GM19351 (cell line): ENCODE measurements at regions not wholly inside any gene's neighbourhood (a gene's known extent, or its start where the extent isn't known, plus 50 kb on each side); places are given as distances from the start of the nearest gene placed in this dataset.
"Not testable (repeated sequence)": the region's sequence is repeated elsewhere in the genome, so short reads cannot be mapped to it uniquely, and the experiment has no call there.

Experiments
- ATAC-seq: cut with Tn5 transposase; IDR thresholded peaks from one replicate; pipeline ENCODE4 v1.9.1; 2021; ENCODE audit warnings: mild to moderate bottlenecking, moderate library complexity; ENCODE audit not compliant: unreplicated experiment

- ATAC-seq, result peak; percentile 99
These were observed 60.6 kb upstream of the EMB start for GRCh38 chr5:50501491-50502228.

GRCh38 chr5:50513028-50513457, 72.0 kb upstream of the EMB start:
- ATAC-seq, result not testable (repeated sequence)

- not testable (repeated sequence) for ATAC-seq
These were observed 80.0 kb upstream of the EMB start for GRCh38 chr5:50521060-50521459.

- ATAC-seq, result not testable (repeated sequence)
These were observed 86.5 kb upstream of the EMB start for GRCh38 chr5:50527514-50528060.

GRCh38 chr5:50535393-50535792, 94.3 kb upstream of the EMB start:
- no peak for ATAC-seq

DNA sequence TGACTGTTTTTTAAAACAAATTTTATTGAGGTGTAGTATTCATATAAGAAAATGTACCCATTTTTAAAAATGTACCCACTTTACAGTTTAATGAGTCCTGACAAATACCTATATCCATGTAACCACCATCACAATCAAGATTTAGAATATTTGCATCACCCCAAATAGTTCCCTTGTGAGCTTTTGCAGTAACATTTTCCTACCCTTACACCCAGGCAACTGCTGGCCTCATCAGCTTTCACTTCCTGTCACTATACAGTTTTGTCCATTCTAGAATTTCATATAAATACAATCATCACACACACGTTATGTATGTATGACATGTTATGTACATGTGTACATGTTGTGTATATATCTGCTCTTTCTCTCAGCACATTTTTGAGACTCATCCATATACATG, 96.4 kb upstream of the EMB start:
- ATAC-seq, result peak; percentile 89

- ATAC-seq, result peak; percentile 99
These were observed 106.2 kb upstream of the EMB start for GRCh38 chr5:50547303-50547702.

DNA sequence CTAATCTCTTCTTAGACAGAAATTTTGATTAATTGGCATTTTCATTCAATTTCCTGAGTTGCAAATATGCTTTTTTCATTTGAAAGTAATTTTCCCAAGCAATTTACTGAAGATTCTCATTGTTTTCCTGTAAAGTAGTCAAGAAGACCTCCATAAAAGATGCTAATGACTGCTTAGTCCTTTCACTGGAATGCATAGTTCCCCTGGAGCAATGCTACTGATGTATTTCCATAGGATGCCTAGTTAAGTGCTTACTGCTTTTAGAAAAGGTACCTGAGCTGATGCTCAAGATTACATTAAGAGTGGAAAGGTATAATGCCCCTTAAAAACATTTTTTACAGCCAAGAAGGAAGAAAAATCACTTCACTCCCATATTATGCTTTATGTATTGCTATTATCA, 109.2 kb upstream of the EMB start:
- ATAC-seq, result no peak

GRCh38 chr5:50550993-50551392, 109.9 kb upstream of the EMB start:
- ATAC-seq, result no peak

DNA sequence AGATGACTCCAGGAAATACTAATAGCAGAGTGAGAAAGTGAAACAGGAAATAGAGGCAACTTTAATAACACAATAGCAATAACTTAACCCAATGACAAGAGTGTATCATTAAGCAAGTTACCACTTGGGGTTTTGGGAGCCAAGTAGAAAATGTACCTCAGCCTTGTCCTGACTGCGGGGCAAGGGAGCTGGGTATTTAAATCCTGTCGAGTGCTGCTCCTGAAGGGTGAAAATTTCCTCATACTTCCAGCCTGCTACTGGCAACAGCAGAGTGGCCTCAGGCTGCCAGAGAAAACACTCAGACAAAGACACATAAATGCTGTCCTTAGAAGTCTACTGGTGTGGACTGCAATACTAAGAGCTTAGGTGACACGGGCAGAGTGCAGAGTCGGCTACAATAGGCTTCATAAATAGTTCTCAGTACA, 112.5 kb upstream of the EMB start:
- ATAC-seq, result no peak

DNA sequence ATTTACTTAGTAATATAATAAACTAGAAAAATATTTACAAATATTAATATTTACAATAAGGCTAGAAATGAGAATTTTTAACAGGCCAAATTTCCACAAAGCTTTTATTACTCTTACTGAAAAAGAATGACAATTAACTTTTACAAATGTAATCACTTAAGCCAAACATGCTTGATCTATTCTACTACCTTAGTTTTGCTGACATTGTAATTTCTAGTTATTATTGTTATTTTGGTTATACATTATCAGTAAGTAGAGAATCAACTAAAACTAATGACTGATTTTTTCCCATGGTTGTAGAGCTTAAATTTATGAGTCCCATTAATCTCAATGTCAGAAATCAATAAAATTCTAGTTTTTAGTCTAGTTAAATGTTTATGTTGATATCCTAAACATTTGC, 107.8 kb upstream of the PARP8 start:
- not testable (repeated sequence) for ATAC-seq

DNA sequence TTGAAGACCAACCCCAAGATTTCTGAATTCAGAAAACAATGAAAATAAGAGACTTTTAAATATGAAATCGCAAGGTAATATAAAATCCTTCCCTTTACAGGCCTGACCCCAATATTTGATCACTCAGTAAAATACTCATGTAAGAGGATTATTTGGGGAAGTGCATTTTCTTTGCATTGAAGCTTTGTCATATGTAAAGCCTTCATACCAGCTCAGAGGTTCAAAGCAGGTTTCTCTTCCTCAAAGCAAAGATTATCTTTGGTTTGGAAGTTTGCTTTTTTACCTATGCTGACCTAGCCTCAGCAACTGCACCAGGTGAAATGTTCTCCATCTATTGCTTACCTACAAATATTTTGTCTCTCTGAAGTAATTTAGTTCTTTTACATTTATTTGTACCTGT, 106.5 kb upstream of the PARP8 start:
- no peak for ATAC-seq

GRCh38 chr5:50562694-50563093, 103.7 kb upstream of the PARP8 start:
- no peak for ATAC-seq

- peak; percentile 84 for ATAC-seq
These were observed 102.4 kb upstream of the PARP8 start for GRCh38 chr5:50564079-50564478.

GRCh38 chr5:50564558-50564957, 101.9 kb upstream of the PARP8 start:
- ATAC-seq, result no peak

DNA sequence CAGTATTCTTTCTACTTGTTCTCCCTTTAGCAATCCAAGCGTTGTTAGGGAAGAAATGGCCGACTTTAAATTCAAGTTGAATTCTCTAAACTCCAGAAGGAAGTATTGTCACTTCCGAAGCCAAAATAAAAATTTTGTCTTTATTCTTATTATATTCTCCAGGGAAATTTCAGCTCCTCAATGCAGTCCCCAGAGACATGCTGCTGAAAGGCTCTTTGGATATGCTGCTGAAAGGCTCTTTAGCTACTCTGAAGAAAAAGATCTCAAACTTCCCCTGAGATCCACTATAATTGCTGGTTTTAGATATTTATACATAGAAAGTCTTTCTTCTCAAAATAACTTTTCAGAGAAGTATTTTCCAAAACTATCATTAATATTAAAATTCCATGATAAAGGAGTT, 92.3 kb upstream of the PARP8 start:
- no peak for ATAC-seq

DNA sequence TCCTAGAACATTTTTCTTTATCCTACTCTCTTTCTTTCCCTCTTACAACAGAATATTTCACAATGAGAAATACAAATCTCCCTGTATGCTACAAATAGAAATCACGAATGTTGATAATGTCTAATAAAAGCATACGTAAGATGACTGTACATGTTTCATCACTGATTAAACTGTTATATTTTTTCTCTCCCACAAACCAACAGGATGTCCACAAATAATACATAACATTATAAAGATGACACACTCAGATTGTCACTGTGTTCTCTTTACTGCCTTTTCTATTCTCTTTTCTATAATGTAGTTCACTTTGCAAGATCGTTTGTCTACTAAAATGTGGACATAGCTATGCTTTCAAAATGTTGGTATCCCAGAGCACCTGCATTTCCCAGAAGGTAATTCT, 90.7 kb upstream of the PARP8 start:
- no peak for ATAC-seq

- ATAC-seq, result no peak
These were observed 90.2 kb upstream of the PARP8 start for GRCh38 chr5:50576265-50576664.

- no peak for ATAC-seq
These were observed 89.7 kb upstream of the PARP8 start for GRCh38 chr5:50576686-50577256.

GRCh38 chr5:50580506-50580905, 85.9 kb upstream of the PARP8 start:
- ATAC-seq, result no peak

DNA sequence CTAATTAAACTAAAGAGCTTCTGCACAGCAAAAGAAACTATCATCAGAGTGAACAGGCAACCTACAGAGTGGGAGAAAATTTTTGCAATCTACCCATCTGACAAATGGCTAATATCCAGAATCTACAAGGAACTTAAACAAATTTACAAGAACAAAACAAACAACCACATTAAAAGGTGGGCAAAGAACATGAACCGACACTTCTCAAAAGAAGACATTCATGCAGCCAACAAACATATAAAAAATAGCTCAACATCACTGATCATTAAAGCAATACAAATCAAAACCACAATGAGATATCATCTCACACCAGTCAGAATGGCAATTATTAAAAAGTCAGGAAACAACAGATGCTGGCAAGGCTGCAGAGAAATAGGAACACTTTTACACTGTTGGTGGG, 84.6 kb upstream of the PARP8 start:
- not testable (repeated sequence) for ATAC-seq

DNA sequence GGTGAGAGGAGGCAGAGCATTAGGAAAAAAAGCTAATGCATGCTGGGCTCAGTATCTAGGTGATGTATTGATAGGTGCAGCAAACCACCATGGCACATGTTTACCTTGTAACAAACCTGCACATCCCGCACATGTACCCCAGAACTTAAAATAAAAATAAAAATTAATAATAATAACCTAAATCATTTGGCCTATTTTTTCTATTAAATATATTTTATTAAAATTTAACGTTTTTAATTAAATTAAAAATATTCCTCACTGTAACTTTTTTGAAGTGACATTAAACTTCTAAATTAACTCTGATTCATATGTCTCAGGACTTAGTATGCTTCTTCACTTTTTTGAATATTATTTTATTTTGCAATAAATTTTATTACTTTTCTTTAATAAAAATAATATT, 83.7 kb upstream of the PARP8 start:
- no peak for ATAC-seq
